ENCODE measurements at regions not wholly inside any gene's neighbourhood (a gene's known extent, or its start where the extent isn't known, plus 50 kb on each side); places are given as distances from the start of the nearest gene placed in this dataset.
A peak's percentile ranks its signal among the peaks of the same experiment; 100 is the strongest.

DNA sequence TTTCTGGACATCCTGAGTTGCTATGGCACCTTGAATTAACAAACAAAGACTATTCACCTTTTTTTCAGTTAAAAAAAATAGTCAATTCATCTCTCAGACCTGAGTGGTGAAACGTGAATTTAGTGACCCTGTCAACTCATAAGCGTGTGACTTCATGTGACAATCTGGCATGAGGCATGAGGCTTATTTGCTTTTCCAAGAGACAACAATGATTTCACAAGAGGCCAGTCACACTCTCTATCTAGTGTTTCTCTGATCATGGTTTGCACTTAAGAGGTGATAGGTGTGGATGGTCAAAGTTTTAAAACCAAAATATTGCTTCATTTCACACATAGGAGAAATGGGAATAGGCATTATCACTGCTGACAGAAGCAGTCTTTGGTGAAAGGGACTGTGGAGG is 559.6 kb upstream of the ACO1 start:
- Histone ChIP-seq H3K9me3 (replicated peaks; ENCODE audit: control insufficient read depth, insufficient read depth, low read depth, low read length) (no peaks in the 10 kb centered on the region), H3K27me3 (ENCODE audit: control insufficient read depth in 2 of 2, insufficient read depth in 2 of 2, low read length in 2 of 2) (no peaks in the 10 kb centered on the region), H3K79me2 (ENCODE audit: control insufficient read depth, insufficient read depth, low read length) (no peaks in the 10 kb centered on the region), H3K27ac (ENCODE audit: extremely low read depth, low read depth, low read length) (no peak overlapping the region), H3K4me1 (replicated peaks in 1 of 2; ENCODE audit: control insufficient read depth in 2 of 2, insufficient read depth in 2 of 2, low read length in 2 of 2) (no peaks in the 10 kb centered on the region), H3K4me3 (no peak overlapping the region), H3K9me1 (ENCODE audit: control insufficient read depth, insufficient read depth, low read length) (no peaks in the 10 kb centered on the region), H4K20me1 (replicated peaks; ENCODE audit: control insufficient read depth, insufficient read depth, low read length) (no peaks in the 10 kb centered on the region), H2AFZ (ENCODE audit: low read depth, low read length) (no peak overlapping the region), H3K9ac (ENCODE audit: insufficient read depth in 1 of 2, low read depth in 2 of 2, low read length in 2 of 2) (no peak overlapping the region), H3K4me2 (ENCODE audit: insufficient read depth, low read length) (no peak overlapping the region), H3K36me3 (ENCODE audit: control insufficient read depth, insufficient read depth, low read length) (no peaks in the 10 kb centered on the region)
- DNase-seq (ENCODE audit: extremely low read depth in 1 of 4, low spot score in 3 of 4) (no peak), ATAC-seq (no peak), FAIRE-seq (no peak)
- in situ Hi-C loops (cut with MboI) (no loop called here), intact Hi-C loops (cut with micrococcal nuclease) (no loop called here)
- CTCF ChIA-PET (ENCODE audit: low intra/inter-chr PET ratio), result no interaction called here
- TF ChIP-seq TCFL5 (CRISPR knock-in tag; conservative IDR thresholded peaks at IDR 0.05) (no peak), MEIS2 (IDR thresholded peaks at IDR 0.05; ENCODE audit: partially characterized antibody) (peak; percentile 6)
- 0% methylated on average over 2 of the region's 2 CpGs for WGBS (ENCODE audit: insufficient coverage, low coverage, missing lambda C conversion rate)
- POLR2A ChIA-PET, result no interaction called here
- BruUV-seq (replicated peaks), result no TSS peak

DNA sequence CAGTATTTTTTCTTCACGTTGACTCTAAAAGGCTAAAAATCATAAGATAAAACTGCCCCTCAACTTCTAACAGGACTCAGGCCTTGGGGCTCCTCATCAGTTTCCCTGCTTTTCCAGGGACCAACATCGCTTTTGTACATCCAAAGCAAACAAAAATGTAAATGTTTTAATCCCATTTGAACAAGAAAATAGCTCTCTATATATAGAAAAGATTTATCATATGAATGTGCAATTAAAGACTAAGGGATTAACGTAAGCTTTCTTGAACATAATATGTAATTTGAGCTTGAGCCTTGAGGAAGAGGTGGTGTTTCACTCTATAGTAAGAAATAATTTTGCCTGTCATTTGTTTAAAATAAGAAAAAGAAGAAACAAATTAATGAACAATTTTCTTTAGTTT is 547.2 kb upstream of the ACO1 start:
- ATAC-seq, result no peak
- ChIA-PET POLR2A (no interaction called here), CTCF (ENCODE audit: low intra/inter-chr PET ratio) (no interaction called here)
- Histone ChIP-seq H3K79me2 (ENCODE audit: control insufficient read depth, insufficient read depth, low read length) (no peaks in the 10 kb centered on the region), H3K4me3 (no peak overlapping the region), H3K4me2 (ENCODE audit: insufficient read depth, low read length) (no peak overlapping the region), H2AFZ (ENCODE audit: low read depth, low read length) (no peak overlapping the region), H3K4me1 (replicated peaks in 1 of 2; ENCODE audit: control insufficient read depth in 2 of 2, insufficient read depth in 2 of 2, low read length in 2 of 2) (no peaks in the 10 kb centered on the region), H3K27me3 (ENCODE audit: control insufficient read depth in 2 of 2, insufficient read depth in 2 of 2, low read length in 2 of 2) (no peaks in the 10 kb centered on the region), H3K9me3 (replicated peaks; ENCODE audit: control insufficient read depth, insufficient read depth, low read depth, low read length) (no peaks in the 10 kb centered on the region), H3K27ac (ENCODE audit: extremely low read depth, low read depth, low read length) (no peak overlapping the region), H4K20me1 (replicated peaks; ENCODE audit: control insufficient read depth, insufficient read depth, low read length) (no peaks in the 10 kb centered on the region), H3K9ac (ENCODE audit: insufficient read depth in 1 of 2, low read depth in 2 of 2, low read length in 2 of 2) (no peak overlapping the region), H3K9me1 (ENCODE audit: control insufficient read depth, insufficient read depth, low read length) (no peaks in the 10 kb centered on the region), H3K36me3 (ENCODE audit: control insufficient read depth, insufficient read depth, low read length) (no peaks in the 10 kb centered on the region)
- DNase-seq (ENCODE audit: extremely low read depth in 1 of 4, low spot score in 3 of 4), result no peak
- no TSS peak for BruUV-seq (replicated peaks)
- in situ Hi-C loops (cut with MboI) (no loop called here), intact Hi-C loops (cut with micrococcal nuclease) (no loop called here)
- WGBS (ENCODE audit: insufficient coverage, low coverage, missing lambda C conversion rate), result 0% methylated on average over 2 of the region's 3 CpGs
- no peak for FAIRE-seq
- TF ChIP-seq SIN3B (IDR thresholded peaks at IDR 0.05; ENCODE audit: low read depth) (no peak), MEF2D (tag; conservative IDR thresholded peaks at IDR 0.05; ENCODE audit: low read depth) (no peak), CEBPB (tag; IDR thresholded peaks at IDR 0.05) (no peak), CEBPG (CRISPR knock-in tag; IDR thresholded peaks at IDR 0.05) (no peak), CEBPG (tag; conservative IDR thresholded peaks at IDR 0.05 in 1 of 2, IDR thresholded peaks at IDR 0.05 in 1 of 2) (no peak), ZNF217 (CRISPR knock-in tag; IDR thresholded peaks at IDR 0.05) (no peak), ZNF121 (CRISPR knock-in tag; conservative IDR thresholded peaks at IDR 0.05) (no peak), MIER1 (IDR thresholded peaks at IDR 0.05; ENCODE audit: low read depth) (no peak), ZNF644 (tag; IDR thresholded peaks at IDR 0.05; ENCODE audit: low read depth) (no peak), TFAM (CRISPR knock-in tag; conservative IDR thresholded peaks at IDR 0.05) (no peak), CREM (IDR thresholded peaks at IDR 0.05; ENCODE audit: low read depth) (no peak), BDP1 (IDR thresholded peaks at IDR 0.05; ENCODE audit: insufficient read depth, insufficient read length) (no peak)
- TF ChIP-seq, protein P1, sequence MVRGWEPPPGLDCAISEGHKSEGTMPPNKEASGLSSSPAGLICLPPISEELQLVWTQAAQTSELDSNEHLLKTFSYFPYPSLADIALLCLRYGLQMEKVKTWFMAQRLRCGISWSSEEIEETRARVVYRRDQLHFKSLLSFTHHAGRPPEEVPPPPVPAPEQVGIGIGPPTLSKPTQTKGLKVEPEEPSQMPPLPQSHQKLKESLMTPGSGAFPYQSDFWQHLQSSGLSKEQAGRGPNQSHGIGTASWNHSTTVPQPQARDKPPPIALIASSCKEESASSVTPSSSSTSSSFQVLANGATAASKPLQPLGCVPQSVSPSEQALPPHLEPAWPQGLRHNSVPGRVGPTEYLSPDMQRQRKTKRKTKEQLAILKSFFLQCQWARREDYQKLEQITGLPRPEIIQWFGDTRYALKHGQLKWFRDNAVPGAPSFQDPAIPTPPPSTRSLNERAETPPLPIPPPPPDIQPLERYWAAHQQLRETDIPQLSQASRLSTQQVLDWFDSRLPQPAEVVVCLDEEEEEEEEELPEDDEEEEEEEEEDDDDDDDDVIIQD (CRISPR knock-in tag; IDR thresholded peaks at IDR 0.05), result no peak
- TF ChIP-seq, protein P2, sequence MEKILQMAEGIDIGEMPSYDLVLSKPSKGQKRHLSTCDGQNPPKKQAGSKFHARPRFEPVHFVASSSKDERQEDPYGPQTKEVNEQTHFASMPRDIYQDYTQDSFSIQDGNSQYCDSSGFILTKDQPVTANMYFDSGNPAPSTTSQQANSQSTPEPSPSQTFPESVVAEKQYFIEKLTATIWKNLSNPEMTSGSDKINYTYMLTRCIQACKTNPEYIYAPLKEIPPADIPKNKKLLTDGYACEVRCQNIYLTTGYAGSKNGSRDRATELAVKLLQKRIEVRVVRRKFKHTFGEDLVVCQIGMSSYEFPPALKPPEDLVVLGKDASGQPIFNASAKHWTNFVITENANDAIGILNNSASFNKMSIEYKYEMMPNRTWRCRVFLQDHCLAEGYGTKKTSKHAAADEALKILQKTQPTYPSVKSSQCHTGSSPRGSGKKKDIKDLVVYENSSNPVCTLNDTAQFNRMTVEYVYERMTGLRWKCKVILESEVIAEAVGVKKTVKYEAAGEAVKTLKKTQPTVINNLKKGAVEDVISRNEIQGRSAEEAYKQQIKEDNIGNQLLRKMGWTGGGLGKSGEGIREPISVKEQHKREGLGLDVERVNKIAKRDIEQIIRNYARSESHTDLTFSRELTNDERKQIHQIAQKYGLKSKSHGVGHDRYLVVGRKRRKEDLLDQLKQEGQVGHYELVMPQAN (IDR thresholded peaks at IDR 0.05; ENCODE audit: borderline replicate concordance), result no peak

All from K562 (cell line).